OCI-LY7 (cell line): ENCODE measurements at regions not wholly inside any gene's neighbourhood (a gene's known extent, or its start where the extent isn't known, plus 50 kb on each side); places are given as distances from the start of the nearest gene placed in this dataset.

Source experiments
- BruUV-seq: library from RNA; stranded (reverse); fragments of 400-500 nt; replicated peaks from 2 replicates; lab custom pipeline; 2021; lab: Mats Ljungman, UMichigan
- CTCF ChIA-PET: fragments of 300-600 bp; sonication (Branson Sonifier 250); formaldehyde crosslinking; loops from one replicate; lab custom pipeline; 2022; ENCODE audit warnings: antibody characterized with exemption; ENCODE audit not compliant: unreplicated experiment; lab: Charles Lee
- POLR2A ChIA-PET: fragments of 300-600 bp; sonication (Branson Sonifier 250); formaldehyde crosslinking; loops from one replicate; lab custom pipeline; 2022; ENCODE audit warnings: antibody characterized with exemption; lab: Charles Lee
- DNase-seq: peaks from one replicate; pipeline ENCODE4 v3.0.0-alpha.2; 2015; ENCODE audit warnings: low spot score
- H2AFZ ChIP-seq: fragments of 200-600 bp; sonication (generic), shearing (Covaris generic); 2 replicates; pipeline ENCODE4 v1.6.1; 2014; ENCODE audit warnings: mild to moderate bottlenecking, antibody characterized with exemption, low read length, moderate library complexity
- H3K27ac ChIP-seq: fragments of 200-600 bp; sonication (generic); 2 replicates; pipeline ENCODE4 v1.5.1; 2014; ENCODE audit warnings: mixed run types, low read depth, mild to moderate bottlenecking, moderate library complexity, low read length, inconsistent platforms; ENCODE audit not compliant: poor library complexity, severe bottlenecking
- H3K36me3 ChIP-seq: fragments of 200-600 bp; sonication (generic); 2 replicates; pipeline ENCODE4 v1.6.1; 2014; ENCODE audit warnings: mild to moderate bottlenecking, antibody characterized with exemption, low read length, moderate library complexity, mixed read lengths; ENCODE audit not compliant: insufficient read depth
- H3K4me1 ChIP-seq: fragments of 200-600 bp; sonication (generic); 2 replicates; pipeline ENCODE4 v1.5.1; 2014; ENCODE audit warnings: mild to moderate bottlenecking, low read length; ENCODE audit not compliant: insufficient read depth, poor library complexity, severe bottlenecking
- H3K4me2 ChIP-seq: fragments of 200-600 bp; sonication (generic); 2 replicates; pipeline ENCODE4 v1.6.1; 2014; ENCODE audit warnings: mild to moderate bottlenecking, low read length
- H3K4me3 ChIP-seq: fragments of 200-600 bp; sonication (generic); 2 replicates; pipeline ENCODE4 v1.5.1; 2014; ENCODE audit warnings: mild to moderate bottlenecking, low read depth, low read length; ENCODE audit not compliant: poor library complexity, severe bottlenecking
- H3K79me2 ChIP-seq: fragments of 200-600 bp; sonication (generic); 2 replicates; pipeline ENCODE4 v1.6.1; 2016; ENCODE audit warnings: low read depth, mild to moderate bottlenecking, low read length, moderate library complexity, mixed read lengths; ENCODE audit not compliant: insufficient read depth
- H3K9me2 ChIP-seq: fragments of 200-600 bp; sonication (generic); 2 replicates; pipeline ENCODE4 v1.6.1; 2016; ENCODE audit warnings: mild to moderate bottlenecking, low read length, mixed read lengths; ENCODE audit not compliant: insufficient read depth
- H3K9me3 ChIP-seq: fragments of 200-600 bp; sonication (generic); 2 replicates; pipeline ENCODE4 v1.6.1; 2014; ENCODE audit warnings: mild to moderate bottlenecking, mixed run types, low read length, mixed read lengths
- H4K20me1 ChIP-seq: fragments of 200-600 bp; sonication (generic); 2 replicates; pipeline ENCODE4 v1.6.1; 2014; ENCODE audit warnings: mild to moderate bottlenecking, antibody characterized with exemption, low read length, moderate library complexity, mixed read lengths; ENCODE audit not compliant: insufficient read depth
- CTCF ChIP-seq: fragments of 200-600 bp; sonication (generic); conservative IDR thresholded peaks from 2 replicates; pipeline ENCODE4 v1.5.1; 2014; ENCODE audit warnings: mild to moderate bottlenecking, antibody characterized with exemption, low read length, moderate library complexity, mixed read lengths
- EZH2phosphoT487 ChIP-seq: fragments of 200-600 bp; sonication (generic); IDR thresholded peaks from 2 replicates; pipeline ENCODE4 v1.6.1; 2018; ENCODE audit warnings: low read depth, borderline replicate concordance, mild to moderate bottlenecking, mixed run types, antibody characterized with exemption, low read length, moderate library complexity, mixed read lengths
- intact Hi-C: fragments of 100-400 bp; cut with micrococcal nuclease; formaldehyde crosslinking; loops from one replicate; pipeline ENCODE4 v1.10.0; 2022; ENCODE audit not compliant: unreplicated experiment

GRCh38 chr5:180411948-180412347 lies 58.8 kb upstream of the GFPT2 start:
- no TSS peak for BruUV-seq
- DNase-seq = no peak
- intact Hi-C loops = no loop called here
- Histone ChIP-seq H2AFZ (no peak overlapping the region), H4K20me1 (no peaks in the 10 kb centered on the region), H3K4me2 (no peak overlapping the region), H3K9me3 (no peaks in the 10 kb centered on the region), H3K9me2 (no peaks in the 10 kb centered on the region), H3K27ac (no peak overlapping the region), H3K4me1 (no peaks in the 10 kb centered on the region), H3K4me3 (no peak overlapping the region), H3K36me3 (no peaks in the 10 kb centered on the region), H3K79me2 (no peaks in the 10 kb centered on the region)
- ChIA-PET POLR2A (no interaction called here), CTCF (no interaction called here)
- TF ChIP-seq CTCF (no peak), EZH2phosphoT487 (no peak)

- Histone ChIP-seq H3K9me2 (no peaks in the 10 kb centered on the region), H3K9me3 (no peaks in the 10 kb centered on the region), H3K27ac (no peak overlapping the region), H4K20me1 (no peaks in the 10 kb centered on the region), H3K4me3 (no peak overlapping the region), H3K79me2 (no peaks in the 10 kb centered on the region), H3K4me2 (no peak overlapping the region), H2AFZ (no peak overlapping the region), H3K4me1 (no peaks in the 10 kb centered on the region), H3K36me3 (no peaks in the 10 kb centered on the region)
- CTCF ChIA-PET = no interaction called here
- POLR2A ChIA-PET = no interaction called here
- intact Hi-C loops = no loop called here
- no peak for DNase-seq
- no peak for TF ChIP-seq EZH2phosphoT487
- TF ChIP-seq CTCF = no peak
- no TSS peak for BruUV-seq
Observed at GRCh38 chr5:180414176-180414575, 61.0 kb upstream of the GFPT2 start.

- H2AFZ ChIP-seq = no peak overlapping the region
- H3K79me2 ChIP-seq = no peaks in the 10 kb centered on the region
- no peak overlapping the region for H3K4me2 ChIP-seq
- no TSS peak for BruUV-seq
- intact Hi-C loops = no loop called here
- no peak overlapping the region for H3K4me3 ChIP-seq
- no peak overlapping the region for H3K27ac ChIP-seq
- CTCF ChIA-PET = no interaction called here
- no peaks in the 10 kb centered on the region for H3K9me3 ChIP-seq
- H3K36me3 ChIP-seq = no peaks in the 10 kb centered on the region
- POLR2A ChIA-PET = no interaction called here
- H3K9me2 ChIP-seq = no peaks in the 10 kb centered on the region
- DNase-seq = no peak
- no peaks in the 10 kb centered on the region for H4K20me1 ChIP-seq
- no peaks in the 10 kb centered on the region for H3K4me1 ChIP-seq
- TF ChIP-seq CTCF (no peak), EZH2phosphoT487 (no peak)
Observed at GRCh38 chr5:180421672-180422071, 68.5 kb upstream of the GFPT2 start.
